NCI-H2029 treated with DMSO at 0.1 percent for 48 hours (cell line): ENCODE measurements at regions not wholly inside any gene's neighbourhood (a gene's known extent, or its start where the extent isn't known, plus 50 kb on each side); places are given as distances from the start of the nearest gene placed in this dataset.

Experiments
- DNase-seq: peaks from one replicate; lab custom pipeline; 2025; lab: John Stamatoyannopoulos, UW

GRCh38 chr12:19572920-19573558 lies 133.7 kb downstream of the AEBP2 start:
- DNase-seq: no peak

- no peak for DNase-seq
Measured at GRCh38 chr12:19573866-19574265, 134.6 kb downstream of the AEBP2 start.

GRCh38 chr12:19574601-19575000 lies 135.3 kb downstream of the AEBP2 start:
- DNase-seq: no peak

- DNase-seq: peak; percentile 91
Measured at GRCh38 chr12:19575337-19576243, 136.3 kb downstream of the AEBP2 start.

GRCh38 chr12:19576506-19577280 lies 137.4 kb downstream of the AEBP2 start:
- DNase-seq: no peak

- no peak for DNase-seq
Measured at GRCh38 chr12:19577281-19577530, 137.9 kb downstream of the AEBP2 start.

- DNase-seq: no peak
Measured at GRCh38 chr12:19584732-19585131, 145.4 kb downstream of the AEBP2 start.

GRCh38 chr12:19588951-19589350 lies 149.7 kb downstream of the AEBP2 start:
- no peak for DNase-seq

GRCh38 chr12:19591951-19592350 lies 152.7 kb downstream of the AEBP2 start:
- DNase-seq: no peak

GRCh38 chr12:19596434-19597166 lies 157.3 kb downstream of the AEBP2 start:
- no peak for DNase-seq

GRCh38 chr12:19597167-19598026 lies 158.1 kb downstream of the AEBP2 start:
- DNase-seq: no peak

- DNase-seq: no peak
Measured at GRCh38 chr12:19605720-19606119, 166.4 kb downstream of the AEBP2 start.

- DNase-seq: no peak
Measured at GRCh38 chr12:19608039-19608438, 168.7 kb downstream of the AEBP2 start.

GRCh38 chr12:19613051-19613535 lies 173.8 kb downstream of the AEBP2 start:
- DNase-seq: no peak

GRCh38 chr12:19614601-19615383 lies 175.5 kb downstream of the AEBP2 start:
- DNase-seq: no peak

GRCh38 chr12:19615384-19615725 lies 176.1 kb downstream of the AEBP2 start:
- no peak for DNase-seq

- DNase-seq: no peak
Measured at GRCh38 chr12:19616781-19617180, 177.5 kb downstream of the AEBP2 start.

GRCh38 chr12:19620222-19620621 lies 180.9 kb downstream of the AEBP2 start:
- no peak for DNase-seq

GRCh38 chr12:19623751-19624399 lies 184.6 kb downstream of the AEBP2 start:
- no peak for DNase-seq

- no peak for DNase-seq
Measured at GRCh38 chr12:19624491-19624890, 185.2 kb downstream of the AEBP2 start.
